WTC11 (cell line): ENCODE measurements at regions not wholly inside any gene's neighbourhood (a gene's known extent, or its start where the extent isn't known, plus 50 kb on each side); places are given as distances from the start of the nearest gene placed in this dataset.

ENCODE experiments used
- ATAC-seq: fragments of 200-7000 bp; cut with Tn5 transposase; 2 replicates; pipeline ENCODE4 v1.10.0; 2021; ENCODE audit warnings: mild to moderate bottlenecking, moderate library complexity
- CTCF ChIA-PET: fragments of 300-600 bp; sonication (Branson Sonifier 250); formaldehyde crosslinking; loops from one replicate; lab custom pipeline; 2021; ENCODE audit warnings: antibody characterized with exemption; lab: Charles Lee
- POLR2A ChIA-PET: fragments of 350-600 bp; sonication (Branson Sonifier 250); formaldehyde crosslinking; loops from one replicate; lab custom pipeline; 2021; ENCODE audit warnings: antibody characterized with exemption; lab: Charles Lee
- DNase-seq: peaks from one replicate; pipeline ENCODE4 v3.0.0; 2021; ENCODE audit warnings: low spot score
- H3K27ac Mint-ChIP-seq: 2 replicates; pipeline ENCODE4 v1.8.0; 2021; ENCODE audit warnings: mixed read lengths
- H3K27me3 Mint-ChIP-seq: 2 replicates; pipeline ENCODE4 v1.8.0; 2021; ENCODE audit warnings: low read depth, mild to moderate bottlenecking, moderate library complexity, mixed read lengths
- H3K36me3 Mint-ChIP-seq: 2 replicates; pipeline ENCODE4 v1.8.0; 2021; ENCODE audit warnings: mixed read lengths
- H3K4me1 Mint-ChIP-seq: 2 replicates; pipeline ENCODE4 v1.8.0; 2022; ENCODE audit warnings: mixed read lengths
- H3K4me3 Mint-ChIP-seq: 2 replicates; pipeline ENCODE4 v1.8.0; 2021; ENCODE audit warnings: mild to moderate bottlenecking, moderate library complexity, mixed read lengths
- H3K9me3 Mint-ChIP-seq: 2 replicates; pipeline ENCODE4 v1.8.0; 2021; ENCODE audit warnings: mixed read lengths
- CTCF ChIP-seq: fragments of 200-600 bp; IDR thresholded peaks from 2 replicates; pipeline ENCODE4 v1.8.0; 2022; ENCODE audit warnings: antibody characterized with exemption
- FOXJ3 ChIP-seq: sonication (generic); formaldehyde crosslinking; IDR thresholded peaks from 2 replicates; pipeline ENCODE4 v1.9.0; 2021; ENCODE audit warnings: missing genetic modification reagents, mild to moderate bottlenecking, borderline replicate concordance
- FOXK1 ChIP-seq: sonication (generic); formaldehyde crosslinking; IDR thresholded peaks from 2 replicates; pipeline ENCODE4 v1.8.0; 2022; ENCODE audit warnings: mild to moderate bottlenecking, moderate library complexity, missing genetic modification reagents
- FOXP4 ChIP-seq: sonication (generic); formaldehyde crosslinking; IDR thresholded peaks from 2 replicates; pipeline ENCODE4 v1.8.0; 2022; ENCODE audit warnings: mild to moderate bottlenecking, missing genetic modification reagents
- GABPB1 ChIP-seq: sonication (generic); formaldehyde crosslinking; IDR thresholded peaks from 2 replicates; pipeline ENCODE4 v1.8.1; 2023; ENCODE audit warnings: mild to moderate bottlenecking, missing genetic modification reagents
- HMGA2 ChIP-seq: fragments of 250-450 bp; sonication (Bioruptor Pico); IDR thresholded peaks from 2 replicates; pipeline ENCODE4 v1.4.0; 2021; ENCODE audit warnings: mild to moderate bottlenecking, moderate library complexity
- HMGXB4 ChIP-seq: sonication (generic); formaldehyde crosslinking; IDR thresholded peaks from 2 replicates; pipeline ENCODE4 v1.8.1; 2023; ENCODE audit warnings: mild to moderate bottlenecking, moderate library complexity, missing genetic modification reagents
- JAZF1 ChIP-seq: fragments of 250-450 bp; sonication (Bioruptor Pico); IDR thresholded peaks from 2 replicates; pipeline ENCODE4 v1.9.0; 2021; ENCODE audit warnings: moderate library complexity, mild to moderate bottlenecking, inconsistent platforms
- NFE2L1 ChIP-seq: sonication (generic); formaldehyde crosslinking; IDR thresholded peaks from 2 replicates; pipeline ENCODE4 v1.8.1; 2023; ENCODE audit warnings: missing genetic modification reagents
- NR3C1 ChIP-seq: sonication (generic); formaldehyde crosslinking; conservative IDR thresholded peaks from 2 replicates; pipeline ENCODE4 v1.8.1; 2023; ENCODE audit warnings: low read depth, mild to moderate bottlenecking, missing genetic modification reagents
- RELA ChIP-seq: sonication (generic); formaldehyde crosslinking; IDR thresholded peaks from 2 replicates; pipeline ENCODE4 v1.8.1; 2022; ENCODE audit warnings: missing genetic modification reagents, mild to moderate bottlenecking, borderline replicate concordance
- SMAD4 ChIP-seq: sonication (generic); formaldehyde crosslinking; IDR thresholded peaks from 2 replicates; pipeline ENCODE4 v1.8.0; 2022; ENCODE audit warnings: mild to moderate bottlenecking, missing genetic modification reagents
- SOX15 ChIP-seq: fragments of 250-450 bp; sonication (Bioruptor Pico); IDR thresholded peaks from 2 replicates; pipeline ENCODE4 v1.9.0; 2021; ENCODE audit warnings: mild to moderate bottlenecking
- TEAD4 ChIP-seq: sonication (generic); formaldehyde crosslinking; IDR thresholded peaks from 2 replicates; pipeline ENCODE4 v1.8.0; 2022; ENCODE audit warnings: mild to moderate bottlenecking, missing genetic modification reagents
- USF1 ChIP-seq: sonication (generic); formaldehyde crosslinking; IDR thresholded peaks from 2 replicates; pipeline ENCODE4 v1.8.0; 2022; ENCODE audit warnings: mild to moderate bottlenecking, missing genetic modification reagents
- ZBTB43 ChIP-seq: sonication (generic); formaldehyde crosslinking; IDR thresholded peaks from 2 replicates; pipeline ENCODE4 v1.8.1; 2023; ENCODE audit warnings: mild to moderate bottlenecking, missing genetic modification reagents
- ZNF121 ChIP-seq: sonication (generic); formaldehyde crosslinking; IDR thresholded peaks from 2 replicates; pipeline ENCODE4 v1.8.0; 2023; ENCODE audit warnings: missing genetic modification reagents
- ZNF396 ChIP-seq: fragments of 250-450 bp; sonication (Bioruptor Pico); IDR thresholded peaks from 2 replicates; pipeline ENCODE4 v1.8.0; 2021; ENCODE audit warnings: mild to moderate bottlenecking, moderate library complexity, borderline replicate concordance
- ZNF425 ChIP-seq: fragments of 250-450 bp; sonication (Bioruptor Pico); conservative IDR thresholded peaks from 2 replicates; pipeline ENCODE4 v1.9.0; 2021; ENCODE audit warnings: mild to moderate bottlenecking

GRCh38 chr18:38886861-38887670 lies 1321.5 kb upstream of the CELF4 start:
- Mint-ChIP-seq H3K4me1 (peaks cover 11% of the 10 kb centered on the region), H3K9me3 (no peaks in the 10 kb centered on the region), H3K36me3 (no peaks in the 10 kb centered on the region), H3K27ac (no peak overlapping the region), H3K4me3 (no peak overlapping the region), H3K27me3 (no peaks in the 10 kb centered on the region)
- DNase-seq (no peak), ATAC-seq (peak; percentile 51; the same call in 1 of the 2 replicates)
- TF ChIP-seq ZNF425 (CRISPR knock-in tag): no peak
- CTCF ChIA-PET: no interaction called here
- POLR2A ChIA-PET: no interaction called here

- Mint-ChIP-seq H3K9me3 (peaks cover 5% of the 10 kb centered on the region; the same call in 1 of the 2 replicates), H3K4me3 (no peak overlapping the region), H3K27ac (no peak overlapping the region), H3K4me1 (peaks cover 11% of the 10 kb centered on the region), H3K27me3 (no peaks in the 10 kb centered on the region), H3K36me3 (no peaks in the 10 kb centered on the region)
- ATAC-seq: no peak
- CTCF ChIA-PET: no interaction called here
- DNase-seq: no peak
- POLR2A ChIA-PET: no interaction called here
- no peak for TF ChIP-seq HMGXB4 (CRISPR knock-in tag)
- TF ChIP-seq ZBTB43: no peak
- TF ChIP-seq CTCF: no peak
- TF ChIP-seq ZNF396 (CRISPR knock-in tag): no peak
- TF ChIP-seq FOXP4: no peak
- TF ChIP-seq NR3C1 (CRISPR knock-in tag): no peak
- no peak for TF ChIP-seq HMGA2 (CRISPR knock-in tag)
- TF ChIP-seq GABPB1 (CRISPR knock-in tag): no peak
Measured at GRCh38 chr18:38886235-38886634, 1320.6 kb upstream of the CELF4 start.

GRCh38 chr18:38884050-38884449 lies 1318.5 kb upstream of the CELF4 start:
- no peaks in the 10 kb centered on the region for H3K36me3 Mint-ChIP-seq
- no peak overlapping the region for H3K4me3 Mint-ChIP-seq
- CTCF ChIA-PET: interaction anchor here (0.7 kb wide), 1 partner anchor 90 kb away, joined by 3 read pairs; no protein-coding TSS in a partner anchor
- H3K9me3 Mint-ChIP-seq: peaks cover 5% of the 10 kb centered on the region; the same call in 1 of the 2 replicates
- no peaks in the 10 kb centered on the region for H3K27me3 Mint-ChIP-seq
- H3K4me1 Mint-ChIP-seq: peaks cover 19% of the 10 kb centered on the region
- POLR2A ChIA-PET: no interaction called here
- DNase-seq (no peak), ATAC-seq (peak; percentile 65)
- H3K27ac Mint-ChIP-seq: no peak overlapping the region
- TF ChIP-seq JAZF1 (no peak), FOXJ3 (CRISPR knock-in tag) (no peak), SOX15 (CRISPR knock-in tag) (no peak), RELA (no peak), TEAD4 (no peak), NFE2L1 (CRISPR knock-in tag) (no peak), SMAD4 (CRISPR knock-in tag) (no peak), USF1 (CRISPR knock-in tag) (no peak), FOXK1 (CRISPR knock-in tag) (no peak), ZNF121 (no peak), ZBTB43 (no peak)
